Nephron progenitor cell (in vitro differentiated cells): ENCODE measurements at regions not wholly inside any gene's neighbourhood (a gene's known extent, or its start where the extent isn't known, plus 50 kb on each side); places are given as distances from the start of the nearest gene placed in this dataset.

Experiments used
- DNase-seq: peaks from one replicate; pipeline ENCODE4 v3.0.0; 2021
- H3K27ac Mint-ChIP-seq: 2 replicates; pipeline ENCODE4 v1.8.0; 2021; ENCODE audit warnings: mild to moderate bottlenecking, moderate library complexity, mixed read lengths
- H3K27me3 Mint-ChIP-seq: 2 replicates; pipeline ENCODE4 v1.8.0; 2021; ENCODE audit warnings: mild to moderate bottlenecking, low read depth, mixed read lengths; ENCODE audit not compliant: poor library complexity
- H3K36me3 Mint-ChIP-seq: 2 replicates; pipeline ENCODE4 v1.8.0; 2021; ENCODE audit warnings: low read depth, mixed read lengths
- H3K4me1 Mint-ChIP-seq: 2 replicates; pipeline ENCODE4 v1.8.0; 2021; ENCODE audit warnings: mixed read lengths
- H3K4me3 Mint-ChIP-seq: 2 replicates; pipeline ENCODE4 v1.8.0; 2021; ENCODE audit warnings: mild to moderate bottlenecking, moderate library complexity, mixed read lengths
- H3K9me3 Mint-ChIP-seq: 2 replicates; pipeline ENCODE4 v1.8.0; 2021; ENCODE audit warnings: mild to moderate bottlenecking, moderate library complexity, mixed read lengths
- TF ChIP-seq, protein P1 (sequence below): fragments of 200-600 bp; sonication (generic); IDR thresholded peaks from 2 replicates; pipeline ENCODE4 v1.5.0; 2021; ENCODE audit warnings: antibody characterized with exemption

DNA sequence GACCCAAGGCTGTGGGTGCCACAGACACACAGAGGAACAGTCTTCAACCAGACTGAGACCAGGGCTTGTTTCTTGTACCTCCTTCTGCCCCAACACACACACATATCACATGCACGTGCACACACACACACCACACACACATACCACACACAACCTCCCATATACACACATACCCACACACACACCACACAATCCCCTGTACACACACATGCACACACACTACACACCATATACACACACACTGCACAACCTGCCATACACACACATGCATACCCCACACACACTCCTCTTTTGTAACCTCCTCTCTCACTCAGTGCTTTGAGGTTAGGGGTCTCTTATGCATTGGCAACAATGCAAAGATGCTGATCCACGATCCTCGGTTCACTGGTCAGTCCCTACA, 217.0 kb downstream of the AJAP1 start:
- Mint-ChIP-seq H3K9me3 (peaks cover 25% of the 10 kb centered on the region), H3K4me3 (no peak overlapping the region), H3K27ac (no peak overlapping the region), H3K36me3 (no peaks in the 10 kb centered on the region), H3K27me3 (peaks cover 24% of the 10 kb centered on the region), H3K4me1 (no peaks in the 10 kb centered on the region)
- DNase-seq = no peak
- TF ChIP-seq, protein P1, sequence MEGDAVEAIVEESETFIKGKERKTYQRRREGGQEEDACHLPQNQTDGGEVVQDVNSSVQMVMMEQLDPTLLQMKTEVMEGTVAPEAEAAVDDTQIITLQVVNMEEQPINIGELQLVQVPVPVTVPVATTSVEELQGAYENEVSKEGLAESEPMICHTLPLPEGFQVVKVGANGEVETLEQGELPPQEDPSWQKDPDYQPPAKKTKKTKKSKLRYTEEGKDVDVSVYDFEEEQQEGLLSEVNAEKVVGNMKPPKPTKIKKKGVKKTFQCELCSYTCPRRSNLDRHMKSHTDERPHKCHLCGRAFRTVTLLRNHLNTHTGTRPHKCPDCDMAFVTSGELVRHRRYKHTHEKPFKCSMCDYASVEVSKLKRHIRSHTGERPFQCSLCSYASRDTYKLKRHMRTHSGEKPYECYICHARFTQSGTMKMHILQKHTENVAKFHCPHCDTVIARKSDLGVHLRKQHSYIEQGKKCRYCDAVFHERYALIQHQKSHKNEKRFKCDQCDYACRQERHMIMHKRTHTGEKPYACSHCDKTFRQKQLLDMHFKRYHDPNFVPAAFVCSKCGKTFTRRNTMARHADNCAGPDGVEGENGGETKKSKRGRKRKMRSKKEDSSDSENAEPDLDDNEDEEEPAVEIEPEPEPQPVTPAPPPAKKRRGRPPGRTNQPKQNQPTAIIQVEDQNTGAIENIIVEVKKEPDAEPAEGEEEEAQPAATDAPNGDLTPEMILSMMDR = no peak

DNA sequence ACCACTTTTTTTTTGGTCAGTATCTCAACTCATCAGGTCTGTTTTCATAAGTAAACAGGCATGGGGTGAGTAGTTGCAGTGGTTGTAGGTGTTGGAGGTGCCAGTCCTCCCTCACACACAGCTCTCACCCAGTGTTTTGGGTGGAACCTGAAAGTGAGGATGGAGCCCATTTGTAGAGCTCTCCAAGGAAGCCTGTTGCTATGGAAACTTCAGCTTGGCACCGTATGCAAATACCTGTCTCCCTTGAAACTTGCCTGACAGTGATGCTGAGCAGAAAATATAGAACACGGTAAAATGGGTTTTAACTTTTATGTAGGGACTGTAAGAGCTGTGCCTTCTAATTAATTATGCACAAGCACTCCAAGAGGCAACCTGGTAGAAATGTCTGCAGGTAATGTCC, 214.1 kb downstream of the AJAP1 start:
- no peak overlapping the region for H3K27ac Mint-ChIP-seq
- TF ChIP-seq, protein P1 = no peak
- no peaks in the 10 kb centered on the region for H3K4me1 Mint-ChIP-seq
- no peak for DNase-seq
- H3K9me3 Mint-ChIP-seq = peaks cover 39% of the 10 kb centered on the region
- peaks cover 28% of the 10 kb centered on the region for H3K27me3 Mint-ChIP-seq
- no peaks in the 10 kb centered on the region for H3K36me3 Mint-ChIP-seq
- H3K4me3 Mint-ChIP-seq = no peak overlapping the region

DNA sequence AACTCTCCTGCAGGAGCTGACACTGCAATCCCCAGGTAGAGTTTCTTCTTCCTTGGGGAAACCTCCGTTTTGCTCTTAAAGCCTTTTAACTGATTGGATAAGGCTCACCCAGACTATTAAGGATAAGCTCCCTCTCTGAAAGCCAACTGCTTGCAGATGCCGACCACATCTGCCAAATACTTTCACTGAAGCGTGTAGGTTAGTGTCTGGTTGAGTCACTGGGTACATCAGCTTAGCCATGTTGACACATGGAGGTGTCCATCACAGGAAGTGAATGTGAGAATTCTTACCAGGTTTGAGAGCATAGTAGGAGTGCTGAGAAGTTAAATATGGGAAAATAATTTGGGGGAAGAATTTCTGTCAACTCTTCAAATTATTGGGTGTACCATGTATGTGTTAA, 202.0 kb downstream of the AJAP1 start:
- Mint-ChIP-seq H3K4me3 (no peak overlapping the region), H3K36me3 (no peaks in the 10 kb centered on the region), H3K27me3 (peaks cover 6% of the 10 kb centered on the region), H3K9me3 (peaks cover 12% of the 10 kb centered on the region), H3K27ac (no peak overlapping the region), H3K4me1 (no peaks in the 10 kb centered on the region)
- DNase-seq = no peak
- TF ChIP-seq, protein P1 = no peak

DNA sequence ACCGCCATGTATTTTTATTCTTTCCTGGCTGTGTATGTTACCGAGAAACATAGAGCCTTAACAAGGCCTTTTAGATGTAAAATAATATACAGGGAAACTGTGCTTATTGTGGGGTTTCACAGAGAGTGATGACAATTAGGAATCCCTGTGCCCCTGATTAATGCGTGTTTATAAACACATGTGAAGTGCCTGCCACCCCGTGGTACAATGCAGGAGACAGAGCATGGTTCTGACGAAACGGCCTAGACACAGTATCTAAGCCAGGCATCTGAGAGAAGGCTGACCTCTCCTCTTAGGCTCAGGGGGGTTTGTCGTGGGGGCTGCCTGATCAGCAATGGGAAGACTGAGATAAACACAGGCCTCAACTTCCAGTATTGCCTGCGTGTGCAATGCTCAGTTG, 200.0 kb downstream of the AJAP1 start:
- peak overlapping the region; percentile 66 for H3K27ac Mint-ChIP-seq
- TF ChIP-seq, protein P1 = no peak
- no peaks in the 10 kb centered on the region for H3K4me1 Mint-ChIP-seq
- H3K27me3 Mint-ChIP-seq = peaks cover 6% of the 10 kb centered on the region
- no peak overlapping the region for H3K4me3 Mint-ChIP-seq
- no peaks in the 10 kb centered on the region for H3K36me3 Mint-ChIP-seq
- no peak for DNase-seq
- peaks cover 19% of the 10 kb centered on the region for H3K9me3 Mint-ChIP-seq

DNA sequence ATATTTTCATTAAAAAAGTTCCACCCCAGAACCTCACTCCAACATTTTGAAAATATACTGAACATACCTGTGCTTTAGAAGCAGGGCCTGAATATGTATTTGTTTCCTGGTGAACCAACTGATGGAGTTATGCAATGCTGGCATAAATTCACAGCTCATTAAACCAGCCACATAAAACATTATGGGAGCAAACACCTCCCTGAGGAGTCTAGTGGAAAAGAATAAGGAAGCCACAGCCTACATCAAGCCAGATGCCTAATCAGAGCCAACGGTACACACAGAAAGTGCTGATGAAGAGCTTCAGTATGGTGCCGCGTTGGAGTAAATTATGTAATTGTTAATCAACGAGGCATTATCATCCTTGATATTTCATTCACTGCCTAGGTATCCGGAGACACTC, 199.5 kb downstream of the AJAP1 start:
- TF ChIP-seq, protein P1 = no peak
- Mint-ChIP-seq H3K27me3 (peaks cover 6% of the 10 kb centered on the region), H3K4me3 (no peak overlapping the region), H3K36me3 (no peaks in the 10 kb centered on the region), H3K4me1 (no peaks in the 10 kb centered on the region), H3K27ac (no peak overlapping the region), H3K9me3 (peaks cover 19% of the 10 kb centered on the region)
- no peak for DNase-seq

DNA sequence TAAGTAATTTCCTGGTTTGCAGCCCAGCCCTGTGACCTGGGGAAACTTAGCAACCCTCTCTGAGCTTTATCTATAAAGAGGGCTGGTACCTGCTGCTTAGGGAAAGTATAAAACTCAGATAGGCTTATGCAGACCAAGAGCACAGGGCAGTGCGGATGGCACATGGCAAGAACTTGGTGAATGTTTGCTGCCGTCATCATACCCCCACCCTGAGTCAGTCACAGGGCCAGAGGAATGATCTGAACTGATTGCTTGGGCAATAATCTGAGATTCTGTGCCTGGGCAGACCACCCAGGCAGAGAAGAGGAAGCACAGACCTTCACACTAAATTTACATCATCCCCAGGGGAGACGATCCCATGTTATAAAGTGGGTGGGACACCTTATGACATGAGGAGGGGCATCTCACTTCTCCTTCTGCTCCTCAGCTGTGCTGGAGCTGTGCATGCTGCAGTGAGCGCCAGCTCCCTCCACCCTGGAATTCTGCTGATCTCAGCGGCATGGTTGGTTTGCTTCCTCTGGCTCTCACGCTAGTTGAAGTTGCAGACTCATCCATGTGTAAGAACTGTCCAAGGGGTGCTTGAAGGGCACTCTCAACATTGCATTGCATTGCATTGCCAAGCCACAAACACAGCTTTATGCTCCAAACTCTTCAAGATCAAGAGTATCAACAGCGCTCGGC, 197.1 kb downstream of the AJAP1 start:
- Mint-ChIP-seq H3K4me1 (peaks cover 8% of the 10 kb centered on the region), H3K36me3 (no peaks in the 10 kb centered on the region), H3K27ac (no peak overlapping the region), H3K27me3 (peaks cover 9% of the 10 kb centered on the region), H3K9me3 (peaks cover 19% of the 10 kb centered on the region), H3K4me3 (no peak overlapping the region)
- no peak for DNase-seq
- TF ChIP-seq, protein P1 = no peak
